ENCODE measurements at regions not wholly inside any gene's neighbourhood (a gene's known extent, or its start where the extent isn't known, plus 50 kb on each side); places are given as distances from the start of the nearest gene placed in this dataset.

DNA sequence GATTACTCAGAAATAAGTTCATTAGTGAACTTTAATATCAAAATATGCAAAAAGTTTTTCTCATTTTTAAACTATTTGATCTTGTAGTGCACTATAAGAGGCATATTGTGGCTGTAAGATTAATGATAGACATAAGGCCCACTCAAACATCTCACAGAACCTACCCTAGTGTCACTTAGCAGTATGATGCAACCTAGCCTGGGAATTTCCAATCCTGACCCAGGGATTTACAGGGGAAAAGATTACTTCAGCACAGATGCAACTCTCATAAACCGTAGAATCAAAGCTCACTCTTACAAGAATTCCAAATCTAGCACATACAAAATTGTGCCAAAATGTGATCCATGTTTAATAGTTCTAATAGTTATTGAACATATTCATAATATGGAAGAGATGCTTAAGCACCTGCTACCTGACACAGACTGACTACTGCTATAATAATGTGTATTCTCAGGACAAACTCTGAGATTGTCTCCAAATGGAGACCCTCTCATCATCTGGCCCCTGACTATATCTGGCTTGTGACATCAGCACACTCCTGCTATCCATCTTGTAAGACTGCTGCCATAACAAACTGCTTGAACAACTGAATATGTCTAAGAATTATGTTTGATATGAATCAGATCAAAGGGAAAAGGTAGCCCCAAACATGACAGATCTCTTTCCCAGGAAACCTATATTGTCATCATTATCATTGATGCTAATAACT lies 271.9 kb downstream of the PABPC4L start:
- Histone ChIP-seq H3K4me3 (ENCODE audit: insufficient read depth, low read depth, low read length) (no peak overlapping the region), H3K9me3 (ENCODE audit: insufficient read depth, low read depth, low read length) (no peaks in the 10 kb centered on the region), H2AFZ (ENCODE audit: low read depth, low read length) (no peak overlapping the region), H3K4me2 (ENCODE audit: low read length) (no peak overlapping the region), H3K79me2 (ENCODE audit: insufficient read depth, low read length) (no peaks in the 10 kb centered on the region), H3K27ac (ENCODE audit: low read depth, low read length) (no peak overlapping the region), H4K20me1 (ENCODE audit: insufficient read depth, low read length) (no peaks in the 10 kb centered on the region), H3K4me1 (ENCODE audit: insufficient read depth, low read length) (no peaks in the 10 kb centered on the region), H3K9ac (ENCODE audit: low read length) (no peak overlapping the region), H3K36me3 (ENCODE audit: insufficient read depth, low read length) (no peaks in the 10 kb centered on the region), H3K27me3 (ENCODE audit: insufficient read depth, low read length) (no peaks in the 10 kb centered on the region)
- Mint-ChIP-seq H3K4me3 (ENCODE audit: unreplicated experiment) (no peak overlapping the region), H3K27ac (ENCODE audit: unreplicated experiment) (peak overlapping the region; percentile 72), H3K9me3 (ENCODE audit: unreplicated experiment) (no peaks in the 10 kb centered on the region), H3K4me1 (ENCODE audit: low read depth, unreplicated experiment) (peaks cover 6% of the 10 kb centered on the region), H3K36me3 (ENCODE audit: low read depth, unreplicated experiment) (no peaks in the 10 kb centered on the region), H3K27me3 (ENCODE audit: low read depth, unreplicated experiment) (no peaks in the 10 kb centered on the region)
- TF ChIP-seq, protein P1, sequence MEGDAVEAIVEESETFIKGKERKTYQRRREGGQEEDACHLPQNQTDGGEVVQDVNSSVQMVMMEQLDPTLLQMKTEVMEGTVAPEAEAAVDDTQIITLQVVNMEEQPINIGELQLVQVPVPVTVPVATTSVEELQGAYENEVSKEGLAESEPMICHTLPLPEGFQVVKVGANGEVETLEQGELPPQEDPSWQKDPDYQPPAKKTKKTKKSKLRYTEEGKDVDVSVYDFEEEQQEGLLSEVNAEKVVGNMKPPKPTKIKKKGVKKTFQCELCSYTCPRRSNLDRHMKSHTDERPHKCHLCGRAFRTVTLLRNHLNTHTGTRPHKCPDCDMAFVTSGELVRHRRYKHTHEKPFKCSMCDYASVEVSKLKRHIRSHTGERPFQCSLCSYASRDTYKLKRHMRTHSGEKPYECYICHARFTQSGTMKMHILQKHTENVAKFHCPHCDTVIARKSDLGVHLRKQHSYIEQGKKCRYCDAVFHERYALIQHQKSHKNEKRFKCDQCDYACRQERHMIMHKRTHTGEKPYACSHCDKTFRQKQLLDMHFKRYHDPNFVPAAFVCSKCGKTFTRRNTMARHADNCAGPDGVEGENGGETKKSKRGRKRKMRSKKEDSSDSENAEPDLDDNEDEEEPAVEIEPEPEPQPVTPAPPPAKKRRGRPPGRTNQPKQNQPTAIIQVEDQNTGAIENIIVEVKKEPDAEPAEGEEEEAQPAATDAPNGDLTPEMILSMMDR (IDR thresholded peaks at IDR 0.05; ENCODE audit: insufficient read depth, low read depth, low read length) = no peak
- TF ChIP-seq EZH2 (IDR thresholded peaks at IDR 0.05; ENCODE audit: insufficient read depth, low read length) = no peak
- no peak for DNase-seq (ENCODE audit: low read depth)
- no peak for FAIRE-seq

DNA sequence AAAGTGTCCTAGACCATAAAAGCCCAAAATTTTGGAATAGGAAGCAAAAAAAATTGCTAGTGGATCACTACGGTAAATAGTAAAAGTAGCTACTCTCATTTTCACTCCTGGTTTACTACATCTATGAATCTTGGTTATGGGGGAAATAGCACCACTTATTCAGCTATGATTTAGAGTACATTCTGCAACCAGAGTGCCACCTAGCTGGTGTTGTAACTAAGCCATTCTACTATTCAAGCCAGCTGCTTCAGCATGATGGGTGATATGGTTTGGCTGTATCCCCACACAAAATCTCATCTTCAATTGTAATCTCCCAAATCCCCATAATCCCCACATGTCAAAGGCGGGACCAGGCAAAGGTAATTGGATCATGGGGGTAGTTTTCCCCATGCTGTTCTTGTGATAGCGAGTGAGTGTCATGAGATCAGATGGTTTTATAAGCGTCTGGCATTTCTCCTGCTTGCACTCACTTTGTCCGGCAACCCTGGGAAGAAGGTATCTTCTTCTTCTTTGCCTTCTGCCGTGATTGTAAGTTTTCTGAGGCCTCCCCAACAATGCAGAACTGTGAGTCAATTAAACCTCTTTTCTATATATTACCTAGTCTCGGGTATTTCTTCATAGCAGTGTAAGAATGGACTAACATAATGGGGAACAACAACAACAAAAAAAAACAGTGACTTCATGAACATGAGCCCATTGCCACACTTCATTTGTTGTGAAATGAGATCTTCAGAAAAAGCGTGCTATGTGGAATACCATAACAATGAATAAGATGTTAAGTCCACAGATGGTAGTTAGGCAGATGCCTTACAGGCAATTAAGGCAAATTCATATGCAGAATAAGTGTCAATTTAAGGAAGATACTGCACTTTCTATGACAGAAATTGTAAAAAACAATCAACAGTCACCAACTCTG lies 280.1 kb downstream of the PABPC4L start:
- Histone ChIP-seq H3K4me3 (ENCODE audit: insufficient read depth, low read depth, low read length) (no peak overlapping the region), H3K9ac (ENCODE audit: low read length) (no peak overlapping the region), H3K4me2 (ENCODE audit: low read length) (no peak overlapping the region), H4K20me1 (ENCODE audit: insufficient read depth, low read length) (no peaks in the 10 kb centered on the region), H2AFZ (ENCODE audit: low read depth, low read length) (no peak overlapping the region), H3K9me3 (ENCODE audit: insufficient read depth, low read depth, low read length) (no peaks in the 10 kb centered on the region), H3K27ac (ENCODE audit: low read depth, low read length) (no peak overlapping the region), H3K27me3 (ENCODE audit: insufficient read depth, low read length) (no peaks in the 10 kb centered on the region), H3K36me3 (ENCODE audit: insufficient read depth, low read length) (no peaks in the 10 kb centered on the region), H3K4me1 (ENCODE audit: insufficient read depth, low read length) (no peaks in the 10 kb centered on the region), H3K79me2 (ENCODE audit: insufficient read depth, low read length) (no peaks in the 10 kb centered on the region)
- Mint-ChIP-seq H3K9me3 (ENCODE audit: unreplicated experiment) (no peaks in the 10 kb centered on the region), H3K27ac (ENCODE audit: unreplicated experiment) (no peak overlapping the region), H3K36me3 (ENCODE audit: low read depth, unreplicated experiment) (no peaks in the 10 kb centered on the region), H3K4me1 (ENCODE audit: low read depth, unreplicated experiment) (no peaks in the 10 kb centered on the region), H3K4me3 (ENCODE audit: unreplicated experiment) (no peak overlapping the region), H3K27me3 (ENCODE audit: low read depth, unreplicated experiment) (no peaks in the 10 kb centered on the region)
- DNase-seq (ENCODE audit: low read depth) (no peak), FAIRE-seq (no peak)
- no peak for TF ChIP-seq EZH2 (IDR thresholded peaks at IDR 0.05; ENCODE audit: insufficient read depth, low read length)
- TF ChIP-seq, protein P1 (IDR thresholded peaks at IDR 0.05; ENCODE audit: insufficient read depth, low read depth, low read length) = no peak
